ENCODE measurements at regions not wholly inside any gene's neighbourhood (a gene's known extent, or its start where the extent isn't known, plus 50 kb on each side); places are given as distances from the start of the nearest gene placed in this dataset.

DNA sequence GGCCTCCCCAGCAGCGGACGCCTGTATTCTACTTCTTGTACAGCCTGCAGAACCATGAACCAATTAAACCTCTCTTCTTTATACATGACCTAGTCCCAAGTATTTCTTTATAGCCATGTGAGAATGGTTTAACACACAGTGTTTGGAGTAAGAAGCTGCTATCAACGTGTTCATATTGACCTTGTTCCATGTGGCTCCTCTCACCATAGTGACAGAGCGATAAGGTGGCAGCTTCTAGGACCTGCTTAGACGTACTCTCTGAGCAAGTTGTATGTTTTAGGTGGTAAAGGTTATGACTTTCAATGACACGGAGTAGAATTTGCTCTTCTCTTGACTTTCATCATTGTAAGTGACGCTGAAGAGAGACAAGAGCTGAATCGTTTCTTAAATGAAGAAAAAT is 157.7 kb upstream of the SLCO3A1 start (continued):
- TF ChIP-seq, protein P1, sequence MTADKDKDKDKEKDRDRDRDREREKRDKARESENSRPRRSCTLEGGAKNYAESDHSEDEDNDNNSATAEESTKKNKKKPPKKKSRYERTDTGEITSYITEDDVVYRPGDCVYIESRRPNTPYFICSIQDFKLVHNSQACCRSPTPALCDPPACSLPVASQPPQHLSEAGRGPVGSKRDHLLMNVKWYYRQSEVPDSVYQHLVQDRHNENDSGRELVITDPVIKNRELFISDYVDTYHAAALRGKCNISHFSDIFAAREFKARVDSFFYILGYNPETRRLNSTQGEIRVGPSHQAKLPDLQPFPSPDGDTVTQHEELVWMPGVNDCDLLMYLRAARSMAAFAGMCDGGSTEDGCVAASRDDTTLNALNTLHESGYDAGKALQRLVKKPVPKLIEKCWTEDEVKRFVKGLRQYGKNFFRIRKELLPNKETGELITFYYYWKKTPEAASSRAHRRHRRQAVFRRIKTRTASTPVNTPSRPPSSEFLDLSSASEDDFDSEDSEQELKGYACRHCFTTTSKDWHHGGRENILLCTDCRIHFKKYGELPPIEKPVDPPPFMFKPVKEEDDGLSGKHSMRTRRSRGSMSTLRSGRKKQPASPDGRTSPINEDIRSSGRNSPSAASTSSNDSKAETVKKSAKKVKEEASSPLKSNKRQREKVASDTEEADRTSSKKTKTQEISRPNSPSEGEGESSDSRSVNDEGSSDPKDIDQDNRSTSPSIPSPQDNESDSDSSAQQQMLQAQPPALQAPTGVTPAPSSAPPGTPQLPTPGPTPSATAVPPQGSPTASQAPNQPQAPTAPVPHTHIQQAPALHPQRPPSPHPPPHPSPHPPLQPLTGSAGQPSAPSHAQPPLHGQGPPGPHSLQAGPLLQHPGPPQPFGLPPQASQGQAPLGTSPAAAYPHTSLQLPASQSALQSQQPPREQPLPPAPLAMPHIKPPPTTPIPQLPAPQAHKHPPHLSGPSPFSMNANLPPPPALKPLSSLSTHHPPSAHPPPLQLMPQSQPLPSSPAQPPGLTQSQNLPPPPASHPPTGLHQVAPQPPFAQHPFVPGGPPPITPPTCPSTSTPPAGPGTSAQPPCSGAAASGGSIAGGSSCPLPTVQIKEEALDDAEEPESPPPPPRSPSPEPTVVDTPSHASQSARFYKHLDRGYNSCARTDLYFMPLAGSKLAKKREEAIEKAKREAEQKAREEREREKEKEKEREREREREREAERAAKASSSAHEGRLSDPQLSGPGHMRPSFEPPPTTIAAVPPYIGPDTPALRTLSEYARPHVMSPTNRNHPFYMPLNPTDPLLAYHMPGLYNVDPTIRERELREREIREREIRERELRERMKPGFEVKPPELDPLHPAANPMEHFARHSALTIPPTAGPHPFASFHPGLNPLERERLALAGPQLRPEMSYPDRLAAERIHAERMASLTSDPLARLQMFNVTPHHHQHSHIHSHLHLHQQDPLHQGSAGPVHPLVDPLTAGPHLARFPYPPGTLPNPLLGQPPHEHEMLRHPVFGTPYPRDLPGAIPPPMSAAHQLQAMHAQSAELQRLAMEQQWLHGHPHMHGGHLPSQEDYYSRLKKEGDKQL (CRISPR knock-in tag; IDR thresholded peaks at IDR 0.05; ENCODE audit: low read depth), result no peak
- no peak for TF ChIP-seq MYNN (CRISPR knock-in tag; IDR thresholded peaks at IDR 0.05; ENCODE audit: low read depth)
- TF ChIP-seq, protein P2, sequence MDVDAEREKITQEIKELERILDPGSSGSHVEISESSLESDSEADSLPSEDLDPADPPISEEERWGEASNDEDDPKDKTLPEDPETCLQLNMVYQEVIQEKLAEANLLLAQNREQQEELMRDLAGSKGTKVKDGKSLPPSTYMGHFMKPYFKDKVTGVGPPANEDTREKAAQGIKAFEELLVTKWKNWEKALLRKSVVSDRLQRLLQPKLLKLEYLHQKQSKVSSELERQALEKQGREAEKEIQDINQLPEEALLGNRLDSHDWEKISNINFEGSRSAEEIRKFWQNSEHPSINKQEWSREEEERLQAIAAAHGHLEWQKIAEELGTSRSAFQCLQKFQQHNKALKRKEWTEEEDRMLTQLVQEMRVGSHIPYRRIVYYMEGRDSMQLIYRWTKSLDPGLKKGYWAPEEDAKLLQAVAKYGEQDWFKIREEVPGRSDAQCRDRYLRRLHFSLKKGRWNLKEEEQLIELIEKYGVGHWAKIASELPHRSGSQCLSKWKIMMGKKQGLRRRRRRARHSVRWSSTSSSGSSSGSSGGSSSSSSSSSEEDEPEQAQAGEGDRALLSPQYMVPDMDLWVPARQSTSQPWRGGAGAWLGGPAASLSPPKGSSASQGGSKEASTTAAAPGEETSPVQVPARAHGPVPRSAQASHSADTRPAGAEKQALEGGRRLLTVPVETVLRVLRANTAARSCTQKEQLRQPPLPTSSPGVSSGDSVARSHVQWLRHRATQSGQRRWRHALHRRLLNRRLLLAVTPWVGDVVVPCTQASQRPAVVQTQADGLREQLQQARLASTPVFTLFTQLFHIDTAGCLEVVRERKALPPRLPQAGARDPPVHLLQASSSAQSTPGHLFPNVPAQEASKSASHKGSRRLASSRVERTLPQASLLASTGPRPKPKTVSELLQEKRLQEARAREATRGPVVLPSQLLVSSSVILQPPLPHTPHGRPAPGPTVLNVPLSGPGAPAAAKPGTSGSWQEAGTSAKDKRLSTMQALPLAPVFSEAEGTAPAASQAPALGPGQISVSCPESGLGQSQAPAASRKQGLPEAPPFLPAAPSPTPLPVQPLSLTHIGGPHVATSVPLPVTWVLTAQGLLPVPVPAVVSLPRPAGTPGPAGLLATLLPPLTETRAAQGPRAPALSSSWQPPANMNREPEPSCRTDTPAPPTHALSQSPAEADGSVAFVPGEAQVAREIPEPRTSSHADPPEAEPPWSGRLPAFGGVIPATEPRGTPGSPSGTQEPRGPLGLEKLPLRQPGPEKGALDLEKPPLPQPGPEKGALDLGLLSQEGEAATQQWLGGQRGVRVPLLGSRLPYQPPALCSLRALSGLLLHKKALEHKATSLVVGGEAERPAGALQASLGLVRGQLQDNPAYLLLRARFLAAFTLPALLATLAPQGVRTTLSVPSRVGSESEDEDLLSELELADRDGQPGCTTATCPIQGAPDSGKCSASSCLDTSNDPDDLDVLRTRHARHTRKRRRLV (CRISPR knock-in tag; IDR thresholded peaks at IDR 0.05), result no peak
- TF ChIP-seq SMARCE1 (IDR thresholded peaks at IDR 0.05; ENCODE audit: borderline replicate concordance), result no peak
- TF ChIP-seq, protein P3, sequence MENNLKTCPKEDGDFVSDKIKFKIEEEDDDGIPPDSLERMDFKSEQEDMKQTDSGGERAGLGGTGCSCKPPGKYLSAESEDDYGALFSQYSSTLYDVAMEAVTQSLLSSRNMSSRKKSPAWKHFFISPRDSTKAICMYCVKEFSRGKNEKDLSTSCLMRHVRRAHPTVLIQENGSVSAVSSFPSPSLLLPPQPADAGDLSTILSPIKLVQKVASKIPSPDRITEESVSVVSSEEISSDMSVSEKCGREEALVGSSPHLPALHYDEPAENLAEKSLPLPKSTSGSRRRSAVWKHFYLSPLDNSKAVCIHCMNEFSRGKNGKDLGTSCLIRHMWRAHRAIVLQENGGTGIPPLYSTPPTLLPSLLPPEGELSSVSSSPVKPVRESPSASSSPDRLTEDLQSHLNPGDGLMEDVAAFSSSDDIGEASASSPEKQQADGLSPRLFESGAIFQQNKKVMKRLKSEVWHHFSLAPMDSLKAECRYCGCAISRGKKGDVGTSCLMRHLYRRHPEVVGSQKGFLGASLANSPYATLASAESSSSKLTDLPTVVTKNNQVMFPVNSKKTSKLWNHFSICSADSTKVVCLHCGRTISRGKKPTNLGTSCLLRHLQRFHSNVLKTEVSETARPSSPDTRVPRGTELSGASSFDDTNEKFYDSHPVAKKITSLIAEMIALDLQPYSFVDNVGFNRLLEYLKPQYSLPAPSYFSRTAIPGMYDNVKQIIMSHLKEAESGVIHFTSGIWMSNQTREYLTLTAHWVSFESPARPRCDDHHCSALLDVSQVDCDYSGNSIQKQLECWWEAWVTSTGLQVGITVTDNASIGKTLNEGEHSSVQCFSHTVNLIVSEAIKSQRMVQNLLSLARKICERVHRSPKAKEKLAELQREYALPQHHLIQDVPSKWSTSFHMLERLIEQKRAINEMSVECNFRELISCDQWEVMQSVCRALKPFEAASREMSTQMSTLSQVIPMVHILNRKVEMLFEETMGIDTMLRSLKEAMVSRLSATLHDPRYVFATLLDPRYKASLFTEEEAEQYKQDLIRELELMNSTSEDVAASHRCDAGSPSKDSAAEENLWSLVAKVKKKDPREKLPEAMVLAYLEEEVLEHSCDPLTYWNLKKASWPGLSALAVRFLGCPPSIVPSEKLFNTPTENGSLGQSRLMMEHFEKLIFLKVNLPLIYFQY (CRISPR knock-in tag; IDR thresholded peaks at IDR 0.05; ENCODE audit: borderline replicate concordance), result no peak
- no peak for TF ChIP-seq DPF2 (CRISPR knock-in tag; IDR thresholded peaks at IDR 0.05; ENCODE audit: borderline replicate concordance, low read depth)
- TF ChIP-seq ZNF761 (CRISPR knock-in tag; conservative IDR thresholded peaks at IDR 0.05), result no peak
- TF ChIP-seq PHF21A (CRISPR knock-in tag; IDR thresholded peaks at IDR 0.05), result no peak

Measured in HepG2 (cell line).